GM12864 (cell line): ENCODE measurements at regions not wholly inside any gene's neighbourhood (a gene's known extent, or its start where the extent isn't known, plus 50 kb on each side); places are given as distances from the start of the nearest gene placed in this dataset.
"Not testable (repeated sequence)": the region's sequence is repeated elsewhere in the genome, so short reads cannot be mapped to it uniquely, and the experiment has no call there.

ENCODE experiments used
- DNase-seq: peaks from one replicate; pipeline ENCODE4 v3.0.0-alpha.2; 2011; ENCODE audit warnings: low read depth
- H3K4me3 ChIP-seq: 2 replicates; pipeline ENCODE4 v1.5.1; 2011; ENCODE audit warnings: mild to moderate bottlenecking, low read depth, low read length, control low read depth
- CTCF ChIP-seq: IDR thresholded peaks from 2 replicates; pipeline ENCODE4 v1.5.1; 2011; ENCODE audit warnings: low read depth, mild to moderate bottlenecking, moderate library complexity, low read length, control low read depth, inconsistent platforms; ENCODE audit errors: missing control alignments

- no peak for DNase-seq
- no peak overlapping the region for H3K4me3 ChIP-seq
- TF ChIP-seq CTCF: no peak
Observed at GRCh38 chr18:10354241-10354811, 100.1 kb upstream of the APCDD1 start.

DNA sequence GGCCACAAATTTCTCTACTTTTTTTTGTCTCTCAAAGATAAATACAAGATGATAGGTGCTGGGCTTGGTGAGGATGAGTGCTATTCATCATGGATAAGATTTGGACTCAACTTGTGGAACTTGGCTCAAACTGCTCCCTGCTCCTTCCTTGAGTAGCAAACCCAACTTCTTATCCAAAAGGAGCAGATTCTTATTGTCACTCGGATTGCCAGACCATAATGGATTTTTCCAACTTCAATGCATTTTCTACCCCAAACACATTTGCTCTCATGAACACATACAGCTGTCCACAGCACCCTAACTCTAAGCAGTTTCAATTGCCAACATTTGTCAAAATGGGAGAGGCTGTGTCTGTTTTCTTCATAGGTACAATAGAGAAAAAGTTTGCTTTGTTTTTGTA is 99.5 kb upstream of the APCDD1 start:
- TF ChIP-seq CTCF: no peak
- no peak for DNase-seq
- no peak overlapping the region for H3K4me3 ChIP-seq

- not testable (repeated sequence) for H3K4me3 ChIP-seq, DNase-seq
Observed at GRCh38 chr18:10356999-10357398, 97.4 kb upstream of the APCDD1 start.

DNA sequence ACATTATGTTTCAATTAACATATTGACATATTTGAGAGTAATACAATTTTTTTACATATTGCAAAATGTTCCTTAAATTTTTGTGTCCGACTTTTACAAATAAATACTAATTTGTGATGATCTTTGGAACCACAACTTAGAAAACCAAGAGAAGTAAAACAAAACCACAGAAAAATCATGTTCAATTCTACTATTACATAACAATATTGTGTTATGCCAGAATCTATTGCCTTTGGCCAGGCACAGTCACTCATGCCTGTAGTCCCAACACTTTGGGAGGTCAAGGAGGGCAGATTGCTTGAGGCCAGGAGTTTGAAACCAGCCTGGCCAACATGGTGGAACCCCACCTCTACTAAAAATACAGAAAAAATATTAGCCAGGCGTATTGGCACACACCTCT is 92.8 kb upstream of the APCDD1 start:
- TF ChIP-seq CTCF: no peak
- no peak for DNase-seq

GRCh38 chr18:10365021-10365500 is 89.4 kb upstream of the APCDD1 start:
- no peak for TF ChIP-seq CTCF
- H3K4me3 ChIP-seq: no peak overlapping the region
- no peak for DNase-seq

More for the DNA sequence above, 92.8 kb upstream of the APCDD1 start:
- H3K4me3 ChIP-seq: no peak overlapping the region

DNA sequence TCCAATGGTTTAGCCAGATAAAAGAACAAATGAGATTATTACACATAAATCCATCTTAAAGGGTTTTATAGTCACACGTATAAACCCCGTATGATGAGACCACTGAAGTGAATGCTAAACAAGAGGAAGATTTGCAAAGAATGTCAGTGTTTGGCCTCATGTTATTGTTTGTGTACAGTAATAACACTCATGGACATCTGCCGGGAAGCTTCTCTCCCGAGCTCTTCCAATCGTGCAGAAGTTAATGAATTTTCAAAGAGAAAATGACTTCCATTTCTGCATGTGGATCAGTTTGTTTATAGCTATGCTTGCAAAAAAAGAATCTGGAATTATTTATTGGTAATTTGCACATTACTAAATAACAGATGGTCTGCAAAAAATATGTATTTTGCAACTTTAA is 88.5 kb upstream of the APCDD1 start:
- no peak overlapping the region for H3K4me3 ChIP-seq
- DNase-seq: no peak
- no peak for TF ChIP-seq CTCF

DNA sequence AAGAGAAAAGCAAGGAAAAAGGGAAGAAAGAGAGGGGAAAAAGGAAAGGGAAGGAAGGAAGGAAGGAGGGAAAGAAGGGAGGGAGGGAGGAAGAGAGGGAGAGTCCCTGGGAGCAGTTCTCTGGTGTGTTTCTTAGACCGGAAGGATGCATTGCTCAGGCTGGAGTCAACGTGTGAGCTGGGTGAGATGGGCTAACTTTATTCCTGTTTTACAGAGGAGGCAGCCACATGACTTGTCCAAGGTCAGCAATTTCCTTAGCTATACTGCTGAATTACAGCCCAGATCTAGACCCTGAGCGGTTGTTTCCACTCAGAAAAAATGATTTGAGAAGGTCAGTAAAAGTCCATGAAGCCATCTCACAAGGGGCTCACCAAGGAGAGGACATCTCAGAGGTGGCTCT is 86.6 kb upstream of the APCDD1 start:
- no peak for DNase-seq
- H3K4me3 ChIP-seq: no peak overlapping the region
- TF ChIP-seq CTCF: no peak
